Glutamatergic neuron (in vitro differentiated cells): ENCODE measurements at regions not wholly inside any gene's neighbourhood (a gene's known extent, or its start where the extent isn't known, plus 50 kb on each side); places are given as distances from the start of the nearest gene placed in this dataset.

Source experiments
- DNase-seq: peaks from one replicate; pipeline ENCODE4 v3.0.0; 2022
- H3K27ac Mint-ChIP-seq: one replicate; pipeline ENCODE4 v1.8.0; 2020; ENCODE audit warnings: mild to moderate bottlenecking, mixed read lengths, inconsistent platforms; ENCODE audit not compliant: unreplicated experiment
- H3K27me3 Mint-ChIP-seq: one replicate; pipeline ENCODE4 v1.8.0; 2020; ENCODE audit warnings: mild to moderate bottlenecking, moderate library complexity, mixed read lengths, inconsistent platforms; ENCODE audit not compliant: unreplicated experiment
- H3K36me3 Mint-ChIP-seq: one replicate; pipeline ENCODE4 v1.8.0; 2020; ENCODE audit warnings: mild to moderate bottlenecking, mixed read lengths, inconsistent platforms; ENCODE audit not compliant: unreplicated experiment
- H3K4me1 Mint-ChIP-seq: one replicate; pipeline ENCODE4 v1.8.0; 2020; ENCODE audit warnings: mild to moderate bottlenecking, low read depth, mixed read lengths, inconsistent platforms; ENCODE audit not compliant: unreplicated experiment
- H3K4me3 Mint-ChIP-seq: one replicate; pipeline ENCODE4 v1.8.0; 2020; ENCODE audit warnings: mild to moderate bottlenecking, mixed read lengths, inconsistent platforms; ENCODE audit not compliant: unreplicated experiment
- H3K9me3 Mint-ChIP-seq: one replicate; pipeline ENCODE4 v1.8.0; 2020; ENCODE audit warnings: mild to moderate bottlenecking, moderate library complexity, mixed read lengths, inconsistent platforms; ENCODE audit not compliant: unreplicated experiment
- TF ChIP-seq, protein P1 (sequence below): fragments of 200-600 bp; sonication (generic); IDR thresholded peaks from one replicate; pipeline ENCODE4 v1.5.0; 2021; ENCODE audit not compliant: partially characterized antibody, unreplicated experiment

DNA sequence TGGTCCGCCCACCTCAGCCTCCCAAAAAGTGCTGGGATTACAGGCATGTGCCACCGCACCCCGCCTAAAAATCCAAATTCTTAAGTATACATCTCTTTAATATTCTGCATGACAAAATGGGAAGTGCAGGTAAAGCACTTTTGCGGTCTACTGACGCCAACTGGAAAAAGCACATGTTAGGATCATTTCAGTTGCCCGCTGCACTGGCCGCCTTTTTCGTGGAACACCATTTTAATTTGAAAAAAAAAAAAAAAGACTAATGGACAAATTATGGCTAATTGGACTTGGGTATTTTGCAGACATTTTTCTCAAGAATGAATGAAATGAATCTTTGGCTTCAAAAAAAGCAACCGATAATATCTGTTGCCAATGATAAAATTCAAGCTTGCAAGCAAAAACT is 129.3 kb upstream of the GPC1 start:
- DNase-seq, result no peak
- Mint-ChIP-seq H3K4me1 (peaks cover 1% of the 10 kb centered on the region), H3K36me3 (no peaks in the 10 kb centered on the region), H3K27ac (no peak overlapping the region), H3K9me3 (no peaks in the 10 kb centered on the region), H3K4me3 (no peak overlapping the region), H3K27me3 (peaks cover 4% of the 10 kb centered on the region)
- TF ChIP-seq, protein P1, sequence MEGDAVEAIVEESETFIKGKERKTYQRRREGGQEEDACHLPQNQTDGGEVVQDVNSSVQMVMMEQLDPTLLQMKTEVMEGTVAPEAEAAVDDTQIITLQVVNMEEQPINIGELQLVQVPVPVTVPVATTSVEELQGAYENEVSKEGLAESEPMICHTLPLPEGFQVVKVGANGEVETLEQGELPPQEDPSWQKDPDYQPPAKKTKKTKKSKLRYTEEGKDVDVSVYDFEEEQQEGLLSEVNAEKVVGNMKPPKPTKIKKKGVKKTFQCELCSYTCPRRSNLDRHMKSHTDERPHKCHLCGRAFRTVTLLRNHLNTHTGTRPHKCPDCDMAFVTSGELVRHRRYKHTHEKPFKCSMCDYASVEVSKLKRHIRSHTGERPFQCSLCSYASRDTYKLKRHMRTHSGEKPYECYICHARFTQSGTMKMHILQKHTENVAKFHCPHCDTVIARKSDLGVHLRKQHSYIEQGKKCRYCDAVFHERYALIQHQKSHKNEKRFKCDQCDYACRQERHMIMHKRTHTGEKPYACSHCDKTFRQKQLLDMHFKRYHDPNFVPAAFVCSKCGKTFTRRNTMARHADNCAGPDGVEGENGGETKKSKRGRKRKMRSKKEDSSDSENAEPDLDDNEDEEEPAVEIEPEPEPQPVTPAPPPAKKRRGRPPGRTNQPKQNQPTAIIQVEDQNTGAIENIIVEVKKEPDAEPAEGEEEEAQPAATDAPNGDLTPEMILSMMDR, result no peak

DNA sequence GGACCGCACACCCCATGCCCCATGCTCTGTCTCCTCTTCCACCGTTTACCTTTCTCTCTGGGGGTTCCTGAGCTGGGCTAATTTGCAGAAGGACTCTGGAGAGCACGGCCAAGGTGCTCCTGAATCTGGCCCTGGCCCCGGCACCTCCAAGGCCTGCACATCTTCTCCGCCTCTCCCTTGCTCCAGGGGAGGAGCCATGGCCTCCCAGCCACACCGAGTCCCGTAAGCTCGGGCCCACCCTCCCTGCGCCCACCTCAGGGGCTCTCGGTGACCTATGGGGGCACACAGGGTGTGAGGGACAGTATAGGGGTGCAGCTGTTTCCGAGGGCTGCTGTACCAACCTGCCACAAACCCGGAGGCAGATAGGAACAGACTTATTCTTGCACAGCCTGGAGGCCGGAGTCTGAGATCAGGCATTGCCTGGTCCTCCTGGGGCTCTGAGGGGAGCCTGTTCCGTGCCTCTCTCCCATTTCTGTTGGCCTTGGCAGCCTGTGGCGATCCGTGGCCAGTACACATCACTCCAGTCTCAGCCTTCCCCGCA is 127.3 kb upstream of the GPC1 start:
- H3K9me3 Mint-ChIP-seq, result no peaks in the 10 kb centered on the region
- DNase-seq, result no peak
- TF ChIP-seq, protein P1, result no peak
- no peak overlapping the region for H3K4me3 Mint-ChIP-seq
- peaks cover 1% of the 10 kb centered on the region for H3K4me1 Mint-ChIP-seq
- H3K36me3 Mint-ChIP-seq, result no peaks in the 10 kb centered on the region
- no peaks in the 10 kb centered on the region for H3K27me3 Mint-ChIP-seq
- no peak overlapping the region for H3K27ac Mint-ChIP-seq

DNA sequence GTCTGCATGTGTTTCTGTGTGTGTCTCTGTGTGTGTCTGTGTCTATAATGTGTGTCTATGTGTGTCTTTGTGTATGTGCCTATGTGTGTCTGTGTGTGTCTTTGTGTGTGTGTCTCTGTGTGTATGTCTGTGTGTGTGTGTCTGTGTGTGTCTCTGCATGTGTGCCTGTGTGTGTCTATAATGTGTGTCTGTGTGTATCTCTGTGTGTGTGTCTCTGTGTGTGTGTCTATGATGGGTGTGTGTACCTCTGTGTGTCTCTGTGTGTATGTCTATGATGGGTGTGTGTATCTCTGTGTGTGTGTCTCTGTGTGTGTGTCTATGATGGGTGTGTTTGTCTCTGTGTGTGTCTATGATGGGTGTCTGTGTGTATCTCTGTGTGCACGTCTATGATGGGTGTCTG is 126.2 kb upstream of the GPC1 start:
- H3K4me1 Mint-ChIP-seq, result peaks cover 1% of the 10 kb centered on the region

DNA sequence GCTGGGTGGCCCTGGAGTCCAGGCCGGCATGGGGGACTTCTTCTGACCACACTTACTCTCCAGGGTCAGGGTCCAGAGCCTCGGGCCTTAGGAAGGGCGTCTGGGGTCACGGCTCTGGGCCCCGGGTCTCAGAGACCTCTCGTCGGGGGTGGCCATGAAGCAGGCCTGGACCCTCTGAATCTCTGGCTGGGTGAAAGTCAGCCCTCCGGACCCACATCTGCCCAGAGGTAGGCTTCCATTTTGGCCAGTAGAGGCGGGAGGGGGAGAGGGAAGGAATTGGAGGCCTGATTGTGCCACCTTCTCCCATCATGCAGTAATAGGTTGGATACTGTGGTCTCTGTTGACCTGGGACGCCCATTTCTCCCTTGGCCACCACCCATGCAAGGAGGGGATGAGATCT is 125.3 kb upstream of the GPC1 start:
- Mint-ChIP-seq H3K9me3 (no peaks in the 10 kb centered on the region), H3K27me3 (no peaks in the 10 kb centered on the region), H3K4me3 (no peak overlapping the region), H3K27ac (no peak overlapping the region), H3K4me1 (peaks cover 1% of the 10 kb centered on the region), H3K36me3 (no peaks in the 10 kb centered on the region)
- TF ChIP-seq, protein P1, result no peak
- no peak for DNase-seq

More for the DNA sequence above, 126.2 kb upstream of the GPC1 start:
- H3K9me3 Mint-ChIP-seq, result no peaks in the 10 kb centered on the region
- TF ChIP-seq, protein P1, result no peak
- no peaks in the 10 kb centered on the region for H3K36me3 Mint-ChIP-seq
- no peak overlapping the region for H3K27ac Mint-ChIP-seq
- H3K27me3 Mint-ChIP-seq, result no peaks in the 10 kb centered on the region
- no peak for DNase-seq
- H3K4me3 Mint-ChIP-seq, result no peak overlapping the region

DNA sequence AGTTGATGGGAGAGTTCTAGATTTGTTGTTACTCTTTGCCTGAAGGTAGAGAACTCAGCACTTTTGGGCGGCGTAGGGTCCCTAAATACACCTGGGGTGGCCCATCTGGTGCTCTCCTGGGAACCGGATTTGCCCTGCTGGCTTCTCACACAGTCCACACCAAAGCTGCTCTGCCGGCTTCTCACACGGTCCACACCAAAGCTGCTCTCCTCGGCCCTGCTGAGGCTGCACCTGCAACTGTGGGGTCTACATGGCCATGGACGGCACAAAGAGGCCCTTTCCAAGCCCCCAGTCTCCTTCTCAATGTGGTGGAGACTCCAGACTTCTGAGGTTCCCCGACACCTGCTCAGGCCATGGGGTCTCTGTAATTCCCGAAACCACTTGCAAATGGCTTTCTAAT is 124.8 kb upstream of the GPC1 start:
- Mint-ChIP-seq H3K36me3 (no peaks in the 10 kb centered on the region), H3K27me3 (no peaks in the 10 kb centered on the region), H3K27ac (no peak overlapping the region), H3K9me3 (no peaks in the 10 kb centered on the region), H3K4me3 (no peak overlapping the region), H3K4me1 (no peaks in the 10 kb centered on the region)
- TF ChIP-seq, protein P1, result no peak
- DNase-seq, result no peak
